H9 (cell line): ENCODE measurements at regions not wholly inside any gene's neighbourhood (a gene's known extent, or its start where the extent isn't known, plus 50 kb on each side); places are given as distances from the start of the nearest gene placed in this dataset.

Experiments used
- DNase-seq: peaks from one replicate; pipeline ENCODE4 v3.0.0-alpha.2; 2017
- H2AFZ ChIP-seq: one replicate; pipeline ENCODE4 v1.6.1; 2013; ENCODE audit warnings: mild to moderate bottlenecking, low read length, control low read depth, moderate library complexity
- H2AK5ac ChIP-seq: 2 replicates; pipeline ENCODE4 v1.6.1; 2013; ENCODE audit warnings: low read length, control low read depth, mixed read lengths; ENCODE audit not compliant: insufficient read length
- H2BK120ac ChIP-seq: one replicate; pipeline ENCODE4 v1.6.1; 2013; ENCODE audit warnings: low read depth, mild to moderate bottlenecking, low read length, control low read depth, inconsistent platforms; ENCODE audit not compliant: poor library complexity, severe bottlenecking
- H2BK12ac ChIP-seq: 2 replicates; pipeline ENCODE4 v1.6.1; 2013; ENCODE audit warnings: low read length, control low read depth, mixed read lengths, low read depth; ENCODE audit not compliant: insufficient read length
- H2BK15ac ChIP-seq: 2 replicates; pipeline ENCODE4 v1.6.1; 2013; ENCODE audit warnings: low read depth, low read length, control low read depth
- H2BK20ac ChIP-seq: one replicate; pipeline ENCODE4 v1.6.1; 2013; ENCODE audit warnings: low read depth, mild to moderate bottlenecking, low read length, control low read depth, inconsistent platforms; ENCODE audit not compliant: poor library complexity, severe bottlenecking
- H2BK5ac ChIP-seq: 2 replicates; pipeline ENCODE4 v1.6.1; 2013; ENCODE audit warnings: low read length, control low read depth, mixed read lengths; ENCODE audit not compliant: insufficient read length
- H3K14ac ChIP-seq: 2 replicates; pipeline ENCODE4 v1.6.1; 2013; ENCODE audit warnings: low read length, control low read depth; ENCODE audit not compliant: insufficient read depth
- H3K18ac ChIP-seq: 2 replicates; pipeline ENCODE4 v1.6.1; 2013; ENCODE audit warnings: low read depth, mild to moderate bottlenecking, mixed read lengths, low read length, control low read depth; ENCODE audit not compliant: insufficient read length
- H3K23ac ChIP-seq: 2 replicates; pipeline ENCODE4 v1.6.1; 2013; ENCODE audit warnings: low read length, control low read depth, mixed read lengths, low read depth; ENCODE audit not compliant: insufficient read length
- H3K23me2 ChIP-seq: 2 replicates; pipeline ENCODE4 v1.6.1; 2013; ENCODE audit warnings: low read depth, mild to moderate bottlenecking, mixed read lengths, low read length, control low read depth; ENCODE audit not compliant: insufficient read length, poor library complexity, severe bottlenecking
- H3K27ac ChIP-seq: 2 replicates; pipeline ENCODE4 v1.5.1; 2013; ENCODE audit warnings: low read length, control low read depth, mixed read lengths, low read depth; ENCODE audit not compliant: insufficient read length
- H3K27me3 ChIP-seq: 2 replicates; pipeline ENCODE4 v1.6.1; 2013; ENCODE audit warnings: low read length, control low read depth, inconsistent platforms; ENCODE audit not compliant: insufficient read depth
- H3K4ac ChIP-seq: 2 replicates; pipeline ENCODE4 v1.6.1; 2013; ENCODE audit warnings: low read depth, mild to moderate bottlenecking, control low read depth, inconsistent platforms, low read length, moderate library complexity
- H3K4me1 ChIP-seq: 2 replicates; pipeline ENCODE4 v1.6.1; 2013; ENCODE audit warnings: low read length, control low read depth, inconsistent platforms; ENCODE audit not compliant: insufficient read depth
- H3K4me2 ChIP-seq: 2 replicates; pipeline ENCODE4 v1.6.1; 2013; ENCODE audit warnings: low read length, control low read depth, mixed read lengths; ENCODE audit not compliant: insufficient read length, insufficient read depth
- H3K56ac ChIP-seq: 2 replicates; pipeline ENCODE4 v1.6.1; 2013; ENCODE audit warnings: low read depth, mild to moderate bottlenecking, mixed read lengths, low read length, control low read depth; ENCODE audit not compliant: insufficient read length
- H3K79me1 ChIP-seq: 2 replicates; pipeline ENCODE4 v1.6.1; 2013; ENCODE audit warnings: low read depth, mild to moderate bottlenecking, moderate library complexity, low read length, control low read depth, inconsistent platforms; ENCODE audit not compliant: insufficient read depth, poor library complexity, severe bottlenecking
- H3K79me2 ChIP-seq: 2 replicates; pipeline ENCODE4 v1.6.1; 2013; ENCODE audit warnings: low read length, control low read depth, inconsistent platforms; ENCODE audit not compliant: insufficient read depth
- H3K9ac ChIP-seq: 2 replicates; pipeline ENCODE4 v1.6.1; 2013; ENCODE audit warnings: low read length, control low read depth, mixed read lengths; ENCODE audit not compliant: insufficient read length; ENCODE audit errors: extremely low read depth
- H3K9me3 ChIP-seq: one replicate; pipeline ENCODE4 v1.6.1; 2013; ENCODE audit warnings: low read depth, low read length, inconsistent platforms; ENCODE audit not compliant: control insufficient read depth
- H3T11ph ChIP-seq: one replicate; pipeline ENCODE4 v1.6.1; 2013; ENCODE audit warnings: mild to moderate bottlenecking, low read length, control low read depth, inconsistent platforms
- H4K20me1 ChIP-seq: one replicate; pipeline ENCODE4 v1.6.1; 2013; ENCODE audit not compliant: control insufficient read depth, insufficient read length, insufficient read depth
- H4K5ac ChIP-seq: 2 replicates; pipeline ENCODE4 v1.6.1; 2013; ENCODE audit warnings: low read depth, mild to moderate bottlenecking, mixed read lengths, low read length, control low read depth; ENCODE audit not compliant: insufficient read length
- H4K8ac ChIP-seq: replicated peaks from 2 replicates; pipeline ENCODE4 v1.6.1; 2013; ENCODE audit warnings: low read length, control low read depth, mixed read lengths, low read depth; ENCODE audit not compliant: insufficient read length
- H4K91ac ChIP-seq: 2 replicates; pipeline ENCODE4 v1.6.1; 2013; ENCODE audit warnings: low read depth, mild to moderate bottlenecking, moderate library complexity, mixed read lengths, low read length, control low read depth; ENCODE audit not compliant: insufficient read length
- H3K27ac Mint-ChIP-seq, 3 experiments: 2 replicates in 2 of 3; 3 replicates in 1 of 3; pipeline ENCODE4 v1.8.0; 2020 to 2021; ENCODE audit warnings: mixed read lengths in 3 of 3, mild to moderate bottlenecking in 1 of 3, moderate library complexity in 1 of 3
- H3K27me3 Mint-ChIP-seq: 2 replicates; pipeline ENCODE4 v1.8.0; 2021; ENCODE audit warnings: low read depth, mild to moderate bottlenecking, moderate library complexity, mixed read lengths
- H3K36me3 Mint-ChIP-seq, 3 experiments: 2 replicates in 2 of 3; 3 replicates in 1 of 3; pipeline ENCODE4 v1.8.0; 2020 to 2021; ENCODE audit warnings: low read depth in 3 of 3, mixed read lengths in 3 of 3; ENCODE audit not compliant: insufficient read depth in 1 of 3
- H3K4me1 Mint-ChIP-seq, 2 experiments: 2 replicates each; pipeline ENCODE4 v1.8.0; 2020; ENCODE audit warnings: mixed read lengths in 2 of 2
- H3K4me3 Mint-ChIP-seq, 2 experiments: 2 replicates in 1 of 2; 3 replicates in 1 of 2; pipeline ENCODE4 v1.8.0; 2020 to 2021; ENCODE audit warnings: mild to moderate bottlenecking in 2 of 2, mixed read lengths in 2 of 2, moderate library complexity in 1 of 2
- H3K9me3 Mint-ChIP-seq, 2 experiments: 2 replicates in 1 of 2; 3 replicates in 1 of 2; pipeline ENCODE4 v1.8.0; 2020; ENCODE audit warnings: mild to moderate bottlenecking in 2 of 2, mixed read lengths in 2 of 2, moderate library complexity in 1 of 2
- CTCF ChIP-seq: fragments of 200-600 bp; sonication (generic); conservative IDR thresholded peaks from 3 replicates; pipeline ENCODE4 v1.8.0; 2021; ENCODE audit warnings: antibody characterized with exemption, mild to moderate bottlenecking
- WGBS: extraction: QIAGEN DNeasy Blood & Tissue Kit; methylation state at CpG from one replicate; pipeline ENCODE4 v1.1.7; 2013; ENCODE audit warnings: missing lambda C conversion rate, low lambda C conversion rate, mixed read lengths; ENCODE audit not compliant: insufficient read length; ENCODE audit errors: extremely low coverage; 5-methylcytosine and 5-hydroxymethylcytosine counted together

DNA sequence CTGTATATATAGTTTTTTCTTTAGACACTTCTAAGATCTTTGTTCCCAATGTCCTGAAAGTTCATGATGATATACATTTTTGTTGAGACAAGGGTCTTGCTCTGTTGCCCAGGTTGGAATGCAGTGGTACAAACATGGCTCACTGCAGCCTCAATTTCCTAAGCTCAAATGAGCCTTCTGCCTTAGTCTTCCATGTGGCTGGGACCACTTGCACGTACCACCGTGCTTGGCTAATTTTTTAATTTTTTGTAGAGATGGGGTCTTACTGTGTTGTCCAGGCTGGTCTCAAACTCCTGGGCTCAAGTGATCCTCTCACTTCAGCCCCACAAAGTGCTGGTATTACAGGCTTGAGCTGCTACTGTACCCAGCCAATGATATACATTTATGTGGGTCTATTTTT is 132.9 kb upstream of the BCOR start:
- no peaks in the 10 kb centered on the region for H4K20me1 ChIP-seq
- H4K5ac ChIP-seq: no peak overlapping the region
- Mint-ChIP-seq H3K36me3 (no peaks in the 10 kb centered on the region; a peak in 2 of 7 replicates), H3K9me3 (peaks cover 63 to 65% of the 10 kb centered on the region in 2 experiments), H3K27ac (no peak overlapping the region), H3K4me1 (no peaks in the 10 kb centered on the region), H3K4me3 (no peak overlapping the region), H3K27me3 (peaks cover 7% of the 10 kb centered on the region)
- no peak overlapping the region for H4K8ac ChIP-seq
- H3K23me2 ChIP-seq: no peaks in the 10 kb centered on the region
- H2BK120ac ChIP-seq: no peak overlapping the region
- no peak overlapping the region for H2BK20ac ChIP-seq
- H3K4me1 ChIP-seq: no peaks in the 10 kb centered on the region
- H3K4me2 ChIP-seq: no peak overlapping the region
- DNase-seq: no peak
- no peak overlapping the region for H3K18ac ChIP-seq
- H3K79me2 ChIP-seq: no peaks in the 10 kb centered on the region
- H3K4ac ChIP-seq: no peak overlapping the region
- H2BK5ac ChIP-seq: no peak overlapping the region
- H3K27me3 ChIP-seq: no peaks in the 10 kb centered on the region
- no peak overlapping the region for H4K91ac ChIP-seq
- no peak overlapping the region for H2AFZ ChIP-seq
- H2BK12ac ChIP-seq: no peak overlapping the region
- WGBS: no CpG with 5 or more reads among the region's 2 CpGs
- H3K14ac ChIP-seq: no peak overlapping the region
- no peak overlapping the region for H3K23ac ChIP-seq
- no peak for TF ChIP-seq CTCF
- H3T11ph ChIP-seq: no peak overlapping the region
- no peak overlapping the region for H2AK5ac ChIP-seq
- no peaks in the 10 kb centered on the region for H3K79me1 ChIP-seq
- no peak overlapping the region for H3K27ac ChIP-seq
- no peak overlapping the region for H3K56ac ChIP-seq
- H2BK15ac ChIP-seq: no peak overlapping the region
- no peak overlapping the region for H3K9ac ChIP-seq
- H3K9me3 ChIP-seq: no peaks in the 10 kb centered on the region
